Endodermal cell (in vitro differentiated cells): ENCODE measurements at regions not wholly inside any gene's neighbourhood (a gene's known extent, or its start where the extent isn't known, plus 50 kb on each side); places are given as distances from the start of the nearest gene placed in this dataset.

Experiments
- DNase-seq: peaks from one replicate; pipeline ENCODE4 v3.0.0-alpha.2; 2017
- H3K27ac ChIP-seq: 2 replicates; pipeline ENCODE4 v1.5.1; 2013; ENCODE audit warnings: mild to moderate bottlenecking, low read depth, low read length, moderate library complexity
- H3K27me3 ChIP-seq: 2 replicates; pipeline ENCODE4 v1.6.1; 2013; ENCODE audit warnings: mild to moderate bottlenecking, low read length, moderate library complexity; ENCODE audit not compliant: insufficient read depth, control insufficient read depth, poor library complexity, severe bottlenecking
- H3K36me3 ChIP-seq: 2 replicates; pipeline ENCODE4 v1.7.0; 2013; ENCODE audit warnings: mild to moderate bottlenecking, low read length, moderate library complexity; ENCODE audit not compliant: control insufficient read depth, insufficient read depth
- H3K4me1 ChIP-seq: one replicate; pipeline ENCODE4 v1.7.0; 2013; ENCODE audit warnings: low read length; ENCODE audit not compliant: control insufficient read depth, insufficient read depth
- H3K4me3 ChIP-seq: 2 replicates; pipeline ENCODE4 v1.5.1; 2013; ENCODE audit warnings: mild to moderate bottlenecking, low read length, moderate library complexity
- H3K9ac ChIP-seq: 2 replicates; pipeline ENCODE4 v1.6.1; 2013; ENCODE audit warnings: mild to moderate bottlenecking, low read length, moderate library complexity; ENCODE audit not compliant: poor library complexity, severe bottlenecking; ENCODE audit errors: extremely low read depth
- H3K9me3 ChIP-seq: 2 replicates; pipeline ENCODE4 v1.6.1; 2013; ENCODE audit warnings: mild to moderate bottlenecking, low read length, moderate library complexity; ENCODE audit not compliant: control insufficient read depth
- H3K27ac Mint-ChIP-seq: 2 replicates; pipeline ENCODE4 v1.8.0; 2020; ENCODE audit warnings: mixed read lengths
- H3K27me3 Mint-ChIP-seq: 2 replicates; pipeline ENCODE4 v1.8.0; 2021; ENCODE audit warnings: mild to moderate bottlenecking, mixed read lengths; ENCODE audit not compliant: insufficient read depth
- H3K36me3 Mint-ChIP-seq: 2 replicates; pipeline ENCODE4 v1.8.0; 2020; ENCODE audit warnings: low read depth, mixed read lengths
- H3K4me1 Mint-ChIP-seq: 2 replicates; pipeline ENCODE4 v1.8.0; 2020; ENCODE audit warnings: mixed read lengths
- H3K4me3 Mint-ChIP-seq: 2 replicates; pipeline ENCODE4 v1.8.0; 2020; ENCODE audit warnings: mild to moderate bottlenecking, moderate library complexity, mixed read lengths
- H3K9me3 Mint-ChIP-seq: 2 replicates; pipeline ENCODE4 v1.8.0; 2020; ENCODE audit warnings: mild to moderate bottlenecking, mixed read lengths
- WGBS, 2 experiments: methylation state at CpG; one replicate each; pipeline versions ENCODE4 v1.1.5 to v1.1.7; 2013; ENCODE audit warnings: missing lambda C conversion rate in 2 of 2, mixed read lengths in 1 of 2; ENCODE audit not compliant: insufficient coverage in 1 of 2, insufficient read length in 1 of 2; 5-methylcytosine and 5-hydroxymethylcytosine counted together
- TF ChIP-seq, protein P1 (sequence below): fragments of 200-600 bp; sonication (generic); conservative IDR thresholded peaks from 2 replicates; pipeline ENCODE4 v1.5.0; 2021; ENCODE audit warnings: antibody characterized with exemption, mild to moderate bottlenecking

- Mint-ChIP-seq H3K4me1 (peaks cover 18% of the 10 kb centered on the region), H3K27me3 (peaks cover 20% of the 10 kb centered on the region), H3K27ac (no peak overlapping the region), H3K9me3 (no peaks in the 10 kb centered on the region), H3K4me3 (no peak overlapping the region), H3K36me3 (no peaks in the 10 kb centered on the region)
- Histone ChIP-seq H3K27me3 (no peaks in the 10 kb centered on the region), H3K4me3 (no peak overlapping the region), H3K9ac (no peak overlapping the region), H3K27ac (no peak overlapping the region), H3K4me1 (no peaks in the 10 kb centered on the region), H3K36me3 (no peaks in the 10 kb centered on the region), H3K9me3 (peaks cover 7% of the 10 kb centered on the region)
- no peak for DNase-seq
- WGBS, 2 experiments: 86 to 89% methylated on average over 2 to 3 of the region's 4 CpGs
- TF ChIP-seq, protein P1, sequence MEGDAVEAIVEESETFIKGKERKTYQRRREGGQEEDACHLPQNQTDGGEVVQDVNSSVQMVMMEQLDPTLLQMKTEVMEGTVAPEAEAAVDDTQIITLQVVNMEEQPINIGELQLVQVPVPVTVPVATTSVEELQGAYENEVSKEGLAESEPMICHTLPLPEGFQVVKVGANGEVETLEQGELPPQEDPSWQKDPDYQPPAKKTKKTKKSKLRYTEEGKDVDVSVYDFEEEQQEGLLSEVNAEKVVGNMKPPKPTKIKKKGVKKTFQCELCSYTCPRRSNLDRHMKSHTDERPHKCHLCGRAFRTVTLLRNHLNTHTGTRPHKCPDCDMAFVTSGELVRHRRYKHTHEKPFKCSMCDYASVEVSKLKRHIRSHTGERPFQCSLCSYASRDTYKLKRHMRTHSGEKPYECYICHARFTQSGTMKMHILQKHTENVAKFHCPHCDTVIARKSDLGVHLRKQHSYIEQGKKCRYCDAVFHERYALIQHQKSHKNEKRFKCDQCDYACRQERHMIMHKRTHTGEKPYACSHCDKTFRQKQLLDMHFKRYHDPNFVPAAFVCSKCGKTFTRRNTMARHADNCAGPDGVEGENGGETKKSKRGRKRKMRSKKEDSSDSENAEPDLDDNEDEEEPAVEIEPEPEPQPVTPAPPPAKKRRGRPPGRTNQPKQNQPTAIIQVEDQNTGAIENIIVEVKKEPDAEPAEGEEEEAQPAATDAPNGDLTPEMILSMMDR: no peak
These were observed 60.7 kb upstream of the SMOX start for GRCh38 chr20:4087923-4088322.

- Mint-ChIP-seq H3K36me3 (no peaks in the 10 kb centered on the region), H3K4me3 (no peak overlapping the region), H3K9me3 (no peaks in the 10 kb centered on the region), H3K4me1 (peaks cover 25% of the 10 kb centered on the region), H3K27ac (no peak overlapping the region), H3K27me3 (peaks cover 21% of the 10 kb centered on the region)
- peaks cover 7% of the 10 kb centered on the region for H3K9me3 ChIP-seq
- no peak overlapping the region for H3K27ac ChIP-seq
- no peak overlapping the region for H3K9ac ChIP-seq
- H3K27me3 ChIP-seq: no peaks in the 10 kb centered on the region
- TF ChIP-seq, protein P1: no peak
- peak overlapping the region; percentile 44 for H3K4me3 ChIP-seq
- no peak for DNase-seq
- H3K36me3 ChIP-seq: no peaks in the 10 kb centered on the region
- WGBS, 2 experiments: 83 to 84% methylated on average over 11 to 13 of the region's 13 CpGs
- no peaks in the 10 kb centered on the region for H3K4me1 ChIP-seq
These were observed 61.6 kb upstream of the SMOX start for GRCh38 chr20:4086771-4087687.

DNA sequence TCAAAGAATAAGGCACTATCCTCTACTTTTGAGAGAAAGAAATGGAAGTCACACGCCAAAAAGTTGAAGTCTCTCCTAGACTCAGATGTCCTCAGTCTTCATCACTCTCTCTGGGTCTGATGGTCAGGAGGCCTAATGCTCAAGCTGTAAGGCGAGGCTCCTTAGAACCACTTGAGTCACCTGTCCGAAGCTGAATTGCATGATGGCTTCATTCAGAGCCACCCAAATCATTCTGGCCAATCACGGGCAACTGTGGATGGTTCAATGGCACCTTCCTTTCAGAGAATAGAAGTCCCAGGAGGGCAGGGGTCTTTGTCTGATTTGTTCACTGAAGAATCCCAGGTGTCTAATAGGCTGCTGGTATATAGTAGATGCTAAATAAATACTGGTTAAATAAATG lies 63.9 kb upstream of the SMOX start:
- TF ChIP-seq, protein P1: no peak
- H3K4me1 ChIP-seq: no peaks in the 10 kb centered on the region
- no peaks in the 10 kb centered on the region for H3K36me3 ChIP-seq
- H3K27ac ChIP-seq: no peak overlapping the region
- Mint-ChIP-seq H3K27me3 (peaks cover 17% of the 10 kb centered on the region), H3K27ac (no peak overlapping the region), H3K36me3 (no peaks in the 10 kb centered on the region), H3K4me3 (no peak overlapping the region), H3K9me3 (peaks cover 5% of the 10 kb centered on the region), H3K4me1 (peaks cover 25% of the 10 kb centered on the region)
- no peak for DNase-seq
- no peak overlapping the region for H3K9ac ChIP-seq
- H3K9me3 ChIP-seq: peaks cover 7% of the 10 kb centered on the region
- WGBS, 2 experiments: 88 to 96% methylated on average over 4 of the region's 4 CpGs
- H3K4me3 ChIP-seq: no peak overlapping the region
- H3K27me3 ChIP-seq: no peaks in the 10 kb centered on the region
